Stimulated activated CD8-positive, alpha-beta memory T cell treated with anti-CD3 and anti-CD28 coated beads, Interleukin-4, amount 100 ng/mL, for 4 hours (primary cell): ENCODE measurements at regions not wholly inside any gene's neighbourhood (a gene's known extent, or its start where the extent isn't known, plus 50 kb on each side); places are given as distances from the start of the nearest gene placed in this dataset.

Experiments
- DNase-seq, 2 donors: peaks; one replicate each; pipeline ENCODE4 v3.0.0-alpha.2; 2020; ENCODE audit warnings: low read depth in 2 of 2, low spot score in 1 of 2

DNA sequence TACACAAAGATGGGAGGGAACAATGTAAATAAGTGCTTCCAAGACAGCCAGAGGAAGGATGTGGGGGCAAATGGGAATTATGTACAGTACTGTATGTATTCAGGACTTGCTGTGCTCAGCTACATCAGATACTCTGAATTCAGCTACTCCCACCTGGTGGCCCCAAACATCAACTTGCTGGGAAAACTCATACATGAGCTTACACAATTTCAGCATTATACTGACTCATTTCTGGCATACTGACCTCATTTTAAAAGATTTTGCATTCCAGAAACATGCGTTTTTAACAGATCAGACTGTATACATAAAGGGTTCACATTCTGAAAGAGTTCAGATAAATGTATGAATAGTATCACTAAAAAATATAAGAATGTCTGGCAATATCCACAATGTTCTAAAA lies 59.7 kb downstream of the GPX5 start:
- no peak for DNase-seq

DNA sequence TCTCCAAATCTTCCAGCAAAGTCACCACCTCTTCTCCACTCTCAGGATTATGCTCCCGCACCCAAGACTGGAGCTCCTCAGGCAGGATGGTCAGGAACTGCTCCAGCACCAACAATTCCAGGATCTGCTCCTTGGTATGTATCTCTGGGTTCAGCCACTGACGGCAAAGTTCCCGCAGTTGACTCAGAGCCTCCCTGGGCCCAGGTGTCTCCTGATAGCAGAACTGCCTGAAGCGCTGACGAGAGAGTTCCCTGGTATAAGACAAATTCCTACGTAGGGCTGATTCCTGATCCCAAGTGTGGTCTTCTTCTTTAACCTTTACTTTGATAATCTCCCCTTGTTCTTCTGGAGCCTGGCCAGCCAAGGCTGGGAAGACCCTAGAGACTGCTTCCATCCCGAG lies 60.6 kb downstream of the GPX5 start:
- no peak for DNase-seq

DNA sequence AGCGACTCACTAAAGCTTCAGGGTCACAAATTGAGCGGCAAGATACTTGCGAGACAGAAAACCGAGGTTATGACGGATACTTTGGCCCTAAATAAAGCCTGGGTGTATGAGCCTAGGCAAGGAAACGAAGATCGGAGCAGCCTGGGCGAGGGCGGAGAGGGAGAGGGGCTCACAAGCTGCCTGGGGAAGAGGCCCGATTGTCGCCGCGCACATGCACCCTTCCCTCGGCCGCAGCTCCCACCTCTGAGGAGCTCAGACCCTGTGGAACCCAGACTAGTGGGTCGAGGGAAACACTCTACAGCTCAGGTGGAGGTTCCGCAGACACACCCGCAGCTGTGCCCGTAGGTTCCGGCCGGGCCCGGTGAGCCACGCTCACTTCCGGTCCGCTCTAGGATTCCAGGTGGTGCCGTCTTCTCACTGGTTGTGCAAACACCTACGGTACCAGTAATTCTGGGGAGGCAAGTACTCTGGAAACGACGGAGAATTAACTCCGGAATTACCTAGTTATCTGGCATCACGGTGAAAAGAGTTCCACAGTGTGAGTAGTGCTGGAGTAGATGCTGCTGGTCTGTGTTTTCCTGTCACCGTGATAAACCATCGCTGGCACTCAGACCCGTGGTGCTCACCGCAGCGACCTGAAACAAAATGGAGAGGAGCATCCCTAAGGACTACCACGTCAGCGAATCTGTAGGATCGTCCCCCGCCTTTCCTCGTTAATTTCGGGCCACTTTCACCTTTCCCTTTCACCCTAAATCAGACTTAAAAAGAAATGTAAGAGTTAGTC lies 61.5 kb downstream of the GPX5 start:
- DNase-seq = peak; percentile 24 to 28

DNA sequence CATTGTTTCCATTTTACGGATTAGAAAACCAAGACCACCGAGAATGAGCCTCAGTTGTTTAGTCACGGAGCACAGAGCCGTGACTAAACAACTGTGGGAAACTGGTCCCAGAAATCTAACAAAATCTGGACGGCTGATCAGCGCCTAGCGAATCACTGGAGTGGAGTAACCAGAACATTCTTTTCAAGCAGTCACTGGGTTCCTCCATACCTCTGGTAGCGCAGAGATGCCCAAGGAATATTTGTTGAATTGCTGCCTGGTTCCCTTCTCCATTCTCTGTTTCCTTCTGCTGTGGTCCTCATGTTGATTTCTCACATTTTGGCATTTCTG lies 62.0 kb downstream of the GPX5 start:
- DNase-seq = no peak

DNA sequence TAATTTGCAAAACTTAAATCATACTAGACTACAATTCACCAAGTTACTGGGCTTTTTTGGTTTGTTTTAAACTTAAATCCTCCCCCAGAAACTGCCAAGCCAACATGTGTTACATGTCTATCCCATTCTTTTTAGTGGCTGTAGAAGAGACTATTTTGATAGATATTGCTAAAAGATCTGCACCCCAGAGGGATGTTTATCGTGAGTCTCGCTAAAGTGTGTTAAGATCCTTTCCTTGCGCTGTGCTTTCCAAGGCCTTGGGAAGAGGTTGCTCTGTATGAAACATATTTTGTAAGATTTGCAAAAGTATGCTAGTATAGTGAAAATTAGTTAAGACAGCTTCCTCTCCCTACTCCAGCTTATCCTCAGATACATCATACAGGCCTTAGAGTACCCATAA lies 63.0 kb downstream of the GPX5 start:
- no peak for DNase-seq

DNA sequence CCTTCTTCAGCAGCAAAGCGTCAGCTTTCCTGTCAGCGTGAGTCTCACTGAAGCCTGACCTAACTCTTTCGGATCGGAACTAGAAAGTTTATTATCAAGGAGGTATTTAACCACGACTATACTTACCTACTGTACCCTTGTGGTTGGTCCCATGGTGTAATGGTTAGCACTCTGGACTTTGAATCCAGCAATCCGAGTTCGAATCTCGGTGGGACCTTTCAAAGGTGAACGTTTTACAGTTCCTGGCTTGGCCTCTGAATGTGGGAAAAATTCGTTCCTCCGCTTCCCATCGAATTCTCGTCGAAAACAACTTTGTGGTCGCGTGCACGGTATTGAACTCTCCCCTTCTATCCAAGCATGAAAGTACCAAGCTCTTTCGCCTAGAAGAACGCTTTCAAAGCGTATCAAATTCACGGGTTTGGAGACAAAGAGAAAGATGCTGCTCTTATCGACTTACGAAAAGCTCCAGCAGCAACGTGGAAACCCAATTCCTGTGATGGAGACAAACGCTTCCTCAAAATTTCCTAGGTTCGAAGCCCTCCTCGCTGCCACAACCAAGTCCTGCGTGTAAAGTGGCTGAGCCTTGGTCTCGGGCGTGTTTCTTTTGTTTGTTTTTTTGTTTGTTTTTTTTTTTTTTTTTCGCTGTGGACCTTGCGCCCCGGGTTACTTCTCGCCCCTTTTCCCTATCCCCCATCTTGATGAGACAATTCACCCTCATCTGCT lies 63.7 kb downstream of the GPX5 start:
- no peak for DNase-seq

DNA sequence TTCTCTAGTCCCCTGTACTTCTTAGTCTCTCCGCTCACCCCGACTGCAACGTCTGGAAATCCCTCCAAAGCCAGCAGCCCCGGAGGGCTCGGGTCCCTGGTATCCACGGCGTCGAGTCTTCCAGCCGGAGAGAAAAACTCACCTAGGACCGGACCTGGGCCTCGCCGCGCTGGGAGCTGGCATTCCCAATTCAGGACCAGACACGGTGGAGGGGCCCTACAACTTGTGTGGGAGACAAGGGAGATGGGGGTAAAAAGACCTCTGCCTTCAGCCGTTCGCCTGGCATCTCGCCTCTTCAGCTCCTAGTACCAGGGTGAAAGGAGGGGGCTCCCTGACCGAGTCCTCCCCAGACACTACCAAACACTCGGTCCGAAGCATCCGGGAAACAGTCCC lies 64.3 kb downstream of the GPX5 start:
- DNase-seq = no peak

DNA sequence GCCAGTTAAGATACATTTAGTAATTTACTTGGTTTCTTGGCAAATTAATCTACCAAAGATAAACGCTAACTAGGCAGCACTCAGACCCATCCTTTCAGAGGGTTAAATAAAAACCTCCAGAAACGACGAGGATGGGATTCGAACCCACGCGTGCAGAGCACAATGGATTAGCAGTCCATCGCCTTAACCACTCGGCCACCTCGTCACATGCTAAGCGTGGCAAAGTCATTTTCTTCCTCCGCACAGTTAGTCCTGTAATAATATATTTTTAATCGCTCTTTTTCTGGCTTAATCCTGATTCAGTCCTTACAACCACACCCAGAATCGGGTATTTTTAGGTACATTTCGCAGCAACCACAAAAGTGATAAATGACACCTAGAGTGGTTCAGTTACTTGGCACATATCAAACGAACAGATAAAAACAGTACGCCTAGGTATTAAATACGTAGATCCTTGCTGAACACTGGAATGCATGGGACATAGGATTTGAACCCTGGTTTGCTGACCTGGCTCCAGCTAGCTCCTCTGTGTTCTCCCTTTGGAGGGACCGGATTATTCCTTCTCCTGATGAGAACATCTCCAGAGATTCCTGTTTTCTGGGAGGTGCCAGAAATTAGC lies 71.6 kb downstream of the GPX5 start:
- DNase-seq = no peak

DNA sequence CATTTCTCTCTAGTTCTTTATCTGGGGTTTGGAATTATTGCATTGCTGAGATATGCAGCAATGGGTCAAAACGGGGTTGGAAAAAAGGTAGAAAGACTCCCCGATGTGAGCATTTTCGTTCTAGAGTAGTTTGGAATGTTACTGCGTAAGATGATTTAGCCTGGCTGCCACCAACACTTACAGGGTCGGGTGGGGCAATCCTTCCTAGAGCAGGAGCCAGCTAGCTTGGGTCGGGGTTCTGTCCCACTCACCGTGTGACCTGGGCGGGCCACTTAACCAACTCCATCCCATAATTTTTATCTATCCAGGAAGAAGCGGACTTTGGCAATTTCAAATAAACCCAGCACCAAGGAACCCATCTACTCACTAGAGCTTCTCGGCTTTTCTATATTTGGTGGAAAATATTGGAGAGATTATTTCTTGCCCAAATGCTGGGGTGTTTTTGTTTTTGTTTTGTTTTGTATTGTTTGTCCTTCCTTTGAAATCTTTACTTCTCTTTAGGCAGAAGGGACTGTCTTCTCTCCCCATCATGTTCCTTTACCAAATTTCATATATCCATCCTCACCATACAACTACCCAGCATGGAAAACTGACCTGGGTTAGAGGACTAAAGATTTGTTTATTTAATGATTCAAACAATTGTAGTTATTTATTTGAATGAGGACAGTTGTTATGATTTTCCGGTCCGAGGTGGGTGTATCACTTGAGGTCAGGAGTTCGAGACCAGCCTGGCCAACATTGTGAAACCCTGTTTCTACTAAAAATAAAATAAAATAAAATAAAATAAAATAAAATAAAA lies 72.4 kb downstream of the GPX5 start:
- DNase-seq = no peak

DNA sequence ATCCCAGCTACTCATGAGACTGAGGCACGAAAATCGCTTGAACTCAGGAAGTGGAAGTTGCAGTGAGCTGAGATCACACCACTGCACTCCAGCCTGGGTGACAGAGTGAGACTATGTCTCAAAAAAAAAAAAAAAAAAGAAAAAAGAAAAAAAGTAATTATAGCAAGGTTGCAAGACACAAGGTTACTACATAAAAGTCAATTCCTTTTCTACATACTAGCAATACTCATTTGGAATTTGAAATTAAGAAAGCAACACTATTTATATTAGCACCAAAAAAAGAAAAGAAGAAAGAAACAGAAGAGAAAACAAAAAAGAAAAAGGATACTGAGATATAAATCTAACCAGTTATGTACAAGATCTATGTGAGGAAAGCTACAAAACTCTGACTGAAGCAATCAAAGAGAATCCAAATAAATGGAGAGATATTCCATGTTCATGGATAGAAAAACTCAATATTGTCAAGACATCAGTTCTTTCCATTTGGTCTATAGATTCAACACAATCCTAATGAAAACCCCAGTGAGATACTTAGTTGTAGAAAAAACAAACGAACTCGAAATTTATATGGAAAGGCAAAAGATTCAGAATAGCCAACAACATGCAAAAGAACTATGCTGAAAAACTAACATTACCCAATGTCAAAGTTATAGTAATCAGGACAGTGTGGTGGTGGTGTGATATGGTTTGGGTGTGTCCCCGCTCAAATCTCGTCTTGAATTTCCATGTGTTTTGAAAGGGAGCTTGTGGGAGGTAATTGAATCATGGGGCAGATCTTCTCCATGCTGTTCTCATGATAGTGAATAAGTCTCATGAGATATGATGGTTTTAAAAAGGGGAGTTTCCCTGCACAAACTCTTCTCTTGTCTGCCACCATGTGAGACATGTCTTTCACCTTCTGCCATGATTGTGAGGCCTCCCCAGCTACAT lies 73.3 kb downstream of the GPX5 start:
- no peak for DNase-seq

DNA sequence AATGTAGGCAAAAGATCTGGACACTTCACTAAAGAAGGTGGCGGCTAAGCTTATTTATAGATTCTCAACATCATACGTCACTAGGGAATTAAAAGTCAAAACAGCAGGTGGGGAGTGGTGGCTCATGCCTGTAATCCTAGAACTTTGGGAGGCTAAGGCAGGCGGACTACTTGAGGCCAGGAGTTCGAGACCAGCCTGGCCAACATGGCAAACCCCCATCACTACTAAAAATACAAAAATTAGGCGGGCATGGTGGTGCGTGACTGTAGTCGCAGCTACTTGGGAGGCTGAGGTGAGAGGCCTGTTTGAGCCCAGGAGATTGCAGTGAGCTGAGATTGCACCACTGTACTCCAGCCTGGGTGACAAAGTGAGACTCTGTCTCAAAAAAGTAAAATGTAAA lies 74.6 kb downstream of the GPX5 start:
- no peak for DNase-seq

DNA sequence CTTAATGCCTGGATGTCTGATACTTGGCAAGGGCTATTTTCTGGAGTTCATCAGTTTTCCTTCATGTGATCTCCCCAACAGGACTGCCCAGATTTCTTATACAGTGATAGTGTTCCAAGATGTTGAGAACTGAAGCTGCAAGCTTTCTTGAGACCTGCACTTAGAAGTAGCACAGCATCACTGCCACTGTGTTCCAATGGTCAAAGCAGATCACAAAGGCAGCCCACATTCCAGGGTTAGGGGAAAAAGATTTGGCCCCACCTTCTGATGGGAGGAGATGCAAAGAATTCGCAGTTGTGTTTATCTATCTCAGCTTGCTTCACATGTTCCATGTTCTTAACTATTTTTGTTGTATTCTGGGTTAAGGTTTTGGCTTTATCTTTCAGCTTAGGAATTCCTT lies 78.2 kb downstream of the GPX5 start:
- no peak for DNase-seq

DNA sequence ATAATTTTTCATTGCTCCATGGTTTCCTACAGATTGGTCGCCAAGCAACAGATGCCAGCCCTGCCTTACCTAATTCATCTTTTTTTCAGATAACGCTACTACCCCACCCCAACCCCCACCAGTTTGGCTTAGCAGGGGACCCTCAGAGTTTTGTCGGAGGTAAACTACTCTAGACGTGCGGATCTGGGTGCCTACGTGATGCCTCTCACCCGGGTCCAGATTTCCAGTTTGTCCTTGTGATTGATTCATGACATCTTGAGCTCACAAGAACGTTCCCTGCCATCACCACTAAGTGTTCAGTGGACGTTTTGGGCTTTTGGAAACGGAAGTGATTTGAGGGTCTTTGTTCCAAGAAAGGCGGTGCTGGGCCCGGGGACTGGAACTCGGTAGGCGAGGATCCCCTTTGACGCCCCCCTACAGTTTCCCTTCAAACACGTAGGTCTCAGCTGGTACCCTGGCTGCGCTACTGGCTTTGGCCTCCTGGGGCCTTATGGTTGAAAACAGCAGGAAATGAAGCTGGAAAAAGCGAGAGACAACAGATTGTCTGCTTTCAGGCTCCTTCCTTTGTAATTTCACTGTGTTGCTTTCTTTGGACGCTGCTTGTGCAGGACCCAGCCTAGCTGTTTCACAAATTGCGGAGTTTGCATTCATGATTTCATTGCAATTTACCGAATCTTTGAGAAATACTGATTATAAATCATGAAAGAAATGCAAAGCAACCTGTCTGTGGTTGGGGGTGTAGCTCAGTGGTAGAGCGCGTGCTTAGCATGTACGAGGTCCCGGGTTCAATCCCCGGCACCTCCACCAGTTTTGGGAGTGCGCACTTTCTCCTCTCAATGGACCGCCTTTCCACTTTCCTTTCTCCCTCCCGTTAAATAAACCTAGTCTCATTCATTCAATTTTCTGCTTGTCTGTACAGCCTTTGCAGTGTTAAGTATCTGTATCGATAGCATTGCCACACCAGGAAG lies 81.0 kb downstream of the GPX5 start:
- no peak for DNase-seq

DNA sequence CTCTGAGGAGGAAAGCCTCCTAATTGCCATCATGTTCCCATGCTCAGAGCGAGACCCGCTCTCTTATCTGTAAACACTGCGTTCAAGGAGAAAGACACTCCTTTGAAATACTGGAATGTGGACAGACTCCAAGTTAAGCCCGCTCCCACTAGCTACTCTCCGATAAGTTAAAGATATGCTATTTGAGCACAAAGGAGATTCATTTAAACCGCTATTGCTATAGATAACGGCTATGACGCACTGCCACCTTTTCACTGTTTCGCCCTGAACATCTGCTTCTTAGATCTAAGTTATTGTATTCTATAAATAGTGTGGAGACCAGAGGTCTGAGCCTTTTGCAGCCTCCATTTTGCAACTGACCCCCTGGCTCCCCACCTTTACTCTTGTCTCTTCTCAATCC lies 82.3 kb downstream of the GPX5 start:
- DNase-seq = no peak

DNA sequence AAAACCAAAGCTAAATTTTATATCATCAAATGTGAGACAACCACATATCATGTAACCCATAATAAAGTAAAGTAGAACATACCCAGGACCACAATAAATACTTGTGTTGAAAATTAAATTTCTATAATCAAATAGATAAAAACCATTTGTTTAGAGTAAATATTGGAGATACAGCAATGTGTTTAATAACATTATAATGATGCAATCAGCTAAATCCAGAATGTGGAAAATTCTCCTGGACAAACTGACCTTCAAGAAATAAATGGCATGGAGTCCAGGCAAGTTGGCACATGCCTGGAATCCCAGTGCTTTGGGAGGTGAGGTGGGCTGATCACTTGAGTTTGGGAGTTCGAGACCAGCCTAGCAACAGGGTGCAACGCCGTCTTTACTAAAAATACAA lies 84.0 kb downstream of the GPX5 start:
- no peak for DNase-seq

DNA sequence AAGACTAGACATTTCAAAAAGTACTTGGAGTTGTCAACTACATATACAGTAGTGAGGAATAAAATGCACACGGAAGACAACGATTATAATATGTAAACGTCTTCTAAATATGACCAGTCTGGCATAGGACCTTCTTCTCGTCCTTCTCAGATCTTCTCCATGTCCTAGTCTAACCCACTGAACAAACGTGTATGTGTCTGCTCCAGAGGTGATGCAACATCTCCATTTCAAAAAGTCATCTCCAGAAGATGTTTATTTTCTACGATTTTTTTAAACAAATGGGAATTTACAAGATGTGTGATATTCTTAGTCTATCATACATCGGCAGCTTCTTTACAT lies 89.9 kb downstream of the GPX5 start:
- DNase-seq = no peak

DNA sequence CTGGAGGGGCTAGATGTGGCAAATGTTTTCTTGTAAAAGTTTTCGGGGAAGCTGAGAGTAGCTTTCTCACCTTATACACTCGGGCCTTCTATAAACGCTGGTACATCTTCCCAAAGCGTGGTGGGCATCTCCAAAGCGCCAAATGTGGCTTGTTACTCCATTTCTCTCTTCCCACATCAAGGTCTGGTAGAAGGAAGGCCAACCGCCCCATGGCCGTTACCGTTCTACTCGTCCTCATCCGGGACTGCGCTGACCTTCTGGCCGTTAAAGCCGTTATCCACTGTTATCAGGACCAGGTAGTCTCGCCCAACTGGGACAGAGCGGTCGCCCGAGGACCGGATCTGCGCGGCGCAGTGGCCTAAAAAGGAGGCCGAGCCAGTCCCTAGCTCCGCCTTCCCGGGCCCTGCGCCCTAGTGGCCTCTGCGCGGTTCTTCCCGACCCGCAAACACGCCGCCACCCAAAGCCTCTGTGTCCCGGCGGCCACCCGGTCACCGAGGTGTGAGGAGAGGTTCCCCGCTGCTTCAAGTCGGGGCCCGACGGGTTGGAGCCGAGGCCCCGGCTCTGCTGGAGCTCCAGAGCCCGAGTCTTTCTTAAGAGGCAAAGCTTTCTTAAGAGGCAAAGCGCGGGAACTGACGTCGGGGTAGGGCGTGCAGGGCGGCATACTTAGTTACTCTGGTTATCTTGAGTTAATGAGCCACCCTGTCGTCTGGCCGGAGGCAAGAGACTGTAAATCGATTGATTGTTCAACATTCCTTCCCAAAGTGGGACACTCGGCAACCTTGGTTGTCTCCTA lies 90.5 kb downstream of the GPX5 start:
- no peak for DNase-seq

DNA sequence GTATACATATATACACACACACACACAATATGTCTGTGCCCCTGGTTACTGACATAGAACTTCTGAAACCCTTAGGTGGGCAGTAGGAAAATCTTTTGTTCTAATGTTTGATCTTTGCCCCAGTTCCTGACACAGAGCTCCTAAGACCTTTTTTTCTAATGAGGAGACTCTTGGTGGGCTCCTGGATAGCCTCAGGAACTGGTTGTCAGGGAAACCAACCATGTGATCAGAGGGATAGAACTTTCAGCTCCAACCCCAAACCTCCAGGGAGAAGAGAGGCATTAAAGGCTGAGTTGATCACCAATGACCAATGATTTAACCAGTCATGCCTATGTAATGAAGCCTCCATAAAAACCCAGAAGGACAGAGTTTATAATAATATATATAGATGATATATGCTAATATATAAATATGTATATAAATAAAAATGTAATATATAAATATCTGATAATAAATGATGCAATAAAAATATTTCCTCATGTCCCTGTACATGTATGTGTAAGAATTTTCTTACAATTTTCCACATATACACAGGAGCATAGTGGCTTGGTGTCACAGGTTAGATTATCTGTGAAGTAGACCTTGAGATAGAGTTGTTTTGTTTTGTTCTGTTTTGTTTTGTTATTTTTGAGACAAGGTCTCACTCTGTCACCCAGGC lies 93.3 kb downstream of the GPX5 start:
- no peak for DNase-seq
